K562 (cell line): ENCODE measurements at regions not wholly inside any gene's neighbourhood (a gene's known extent, or its start where the extent isn't known, plus 50 kb on each side); places are given as distances from the start of the nearest gene placed in this dataset.

Source experiments
- ATAC-seq: fragments of 200-7000 bp; cut with Tn5 transposase; 3 replicates; pipeline ENCODE4 v1.9.1; 2020; ENCODE audit warnings: moderate library complexity
- BruUV-seq: library from RNA; stranded (reverse); fragments of 400-500 nt; replicated peaks from 2 replicates; lab custom pipeline; 2021; lab: Mats Ljungman, UMichigan
- CTCF ChIA-PET: fragments of 300-600 bp; formaldehyde crosslinking; extraction: SDS; loops from one replicate; lab custom pipeline; 2021; ENCODE audit warnings: low intra/inter-chr PET ratio; lab: Yijun Ruan, JAX
- POLR2A ChIA-PET: fragments of 300-600, 350-650 bp; sonication (Branson Sonifier 250); formaldehyde crosslinking; extraction: SDS; loops from one replicate; lab custom pipeline; 2021; ENCODE audit warnings: antibody characterized with exemption, inconsistent platforms; lab: Yijun Ruan, JAX
- DNase-seq, 4 experiments: peaks; one replicate each; pipeline versions ENCODE4 v3.0.0 to v3.0.0-alpha.2; 2011 to 2018; ENCODE audit warnings: low spot score in 3 of 4, mixed read lengths in 3 of 4; ENCODE audit errors: extremely low read depth in 1 of 4
- FAIRE-seq: peaks from 2 replicates; lab custom pipeline; 2011; peaks lifted over from hg19 to GRCh38; lab: Jason Lieb, UNC
- H2AFZ ChIP-seq: 2 replicates; pipeline ENCODE4 v1.6.0; 2011; ENCODE audit warnings: low read depth, low read length, control low read depth, inconsistent platforms
- H3K27ac ChIP-seq: fragments of 200-600 bp; 3 replicates; pipeline ENCODE4 v1.8.0; 2011; ENCODE audit warnings: low read depth, mild to moderate bottlenecking, control low read depth, inconsistent platforms, low read length, moderate library complexity, mixed read lengths; ENCODE audit errors: extremely low read depth
- H3K27me3 ChIP-seq, 2 experiments: fragments of 300-600 bp in 1 of 2; 2 replicates in 1 of 2; 3 replicates in 1 of 2; pipeline versions ENCODE4 v1.6.0 to v1.8.0; 2011; ENCODE audit warnings: inconsistent platforms in 2 of 2, low read length in 2 of 2, mild to moderate bottlenecking in 1 of 2, mixed read lengths in 1 of 2, moderate library complexity in 1 of 2; ENCODE audit not compliant: control insufficient read depth in 2 of 2, insufficient read depth in 2 of 2
- H3K36me3 ChIP-seq: fragments of 300-600 bp; 3 replicates; pipeline ENCODE4 v1.8.0; 2011; ENCODE audit warnings: mild to moderate bottlenecking, low read length, inconsistent platforms; ENCODE audit not compliant: control insufficient read depth, insufficient read depth
- H3K4me1 ChIP-seq, 2 experiments: fragments of 200-600 bp in 1 of 2; replicated peaks in 1 of 2; 2 replicates in 1 of 2; 3 replicates in 1 of 2; pipeline versions ENCODE4 v1.5.1 to v1.8.0; 2011; ENCODE audit warnings: inconsistent platforms in 2 of 2, low read length in 2 of 2, mild to moderate bottlenecking in 1 of 2, mixed read lengths in 1 of 2, moderate library complexity in 1 of 2; ENCODE audit not compliant: control insufficient read depth in 2 of 2, insufficient read depth in 2 of 2
- H3K4me2 ChIP-seq: 2 replicates; pipeline ENCODE4 v1.6.1; 2011; ENCODE audit warnings: low read length, control low read depth, inconsistent platforms, mixed read lengths; ENCODE audit not compliant: insufficient read depth
- H3K4me3 ChIP-seq: fragments of 200-600 bp; sonication (generic), shearing (Covaris generic); 2 replicates; pipeline ENCODE4 v1.5.1; 2016; ENCODE audit warnings: control low read depth, inconsistent platforms
- H3K79me2 ChIP-seq: fragments of 200-600 bp; 3 replicates; pipeline ENCODE4 v1.8.0; 2011; ENCODE audit warnings: low read length, inconsistent platforms; ENCODE audit not compliant: control insufficient read depth, insufficient read depth
- H3K9ac ChIP-seq, 2 experiments: 2 replicates each; pipeline versions ENCODE4 v1.6.0 to v1.6.1; 2011; ENCODE audit warnings: low read depth in 2 of 2, low read length in 2 of 2, control low read depth in 1 of 2, inconsistent platforms in 1 of 2, mild to moderate bottlenecking in 1 of 2, mixed read lengths in 1 of 2; ENCODE audit not compliant: insufficient read depth in 1 of 2
- H3K9me1 ChIP-seq: one replicate; pipeline ENCODE4 v1.6.0; 2011; ENCODE audit warnings: inconsistent platforms, mild to moderate bottlenecking, low read length, moderate library complexity; ENCODE audit not compliant: control insufficient read depth, insufficient read depth
- H3K9me3 ChIP-seq: replicated peaks from 2 replicates; pipeline ENCODE4 v1.5.1; 2011; ENCODE audit warnings: low read depth, low read length, inconsistent platforms; ENCODE audit not compliant: control insufficient read depth, insufficient read depth
- H4K20me1 ChIP-seq: replicated peaks from 2 replicates; pipeline ENCODE4 v1.6.1; 2011; ENCODE audit warnings: low read length, inconsistent platforms, mixed read lengths; ENCODE audit not compliant: control insufficient read depth, insufficient read depth
- CLOCK ChIP-seq: fragments of 250-450 bp; sonication (Bioruptor Pico); IDR thresholded peaks from 2 replicates; pipeline ENCODE4 v1.4.0; 2020; ENCODE audit warnings: mild to moderate bottlenecking, moderate library complexity, borderline replicate concordance
- GABPB2 ChIP-seq: fragments of 250-450 bp; sonication (Bioruptor Pico); conservative IDR thresholded peaks from 2 replicates; pipeline ENCODE4 v1.5.1; 2021; ENCODE audit warnings: mild to moderate bottlenecking
- HDAC8 ChIP-seq: fragments of 450-650 bp; IDR thresholded peaks from 2 replicates; pipeline ENCODE4 v1.6.1; 2016; ENCODE audit warnings: mild to moderate bottlenecking, missing genetic modification characterization, moderate library complexity, missing compliant biosample characterization
- HNRNPLL ChIP-seq: fragments of 200-400 bp; formaldehyde crosslinking; IDR thresholded peaks from 2 replicates; pipeline ENCODE4 v1.6.1; 2017; ENCODE audit warnings: low read length, low read depth, mild to moderate bottlenecking; ENCODE audit not compliant: poor library complexity, severe bottlenecking
- SMARCA4 ChIP-seq: fragments of 450-650 bp; IDR thresholded peaks from 2 replicates; pipeline ENCODE4 v1.6.1; 2016
- TBP ChIP-seq: optimal IDR thresholded peaks from 2 replicates; pipeline ENCODE3; 2011; ENCODE audit warnings: low read depth, low read length, improper control_type of control experiment
- TCFL5 ChIP-seq: fragments of 250-450 bp; sonication (Bioruptor Pico); conservative IDR thresholded peaks from 2 replicates; pipeline ENCODE4 v1.6.1; 2021; ENCODE audit warnings: mild to moderate bottlenecking, moderate library complexity, matching md5 sums
- ZFP1 ChIP-seq: fragments of 450-650 bp; formaldehyde crosslinking; IDR thresholded peaks from 2 replicates; pipeline ENCODE4 v1.4.0; 2020; ENCODE audit warnings: mild to moderate bottlenecking, mixed read lengths
- ZNF316 ChIP-seq: fragments of 450-650 bp; IDR thresholded peaks from 2 replicates; pipeline ENCODE4 v1.6.1; 2016
- WGBS: fragments of 100-300 bp; shearing (Covaris generic); methylation state at CpG from one replicate; pipeline ENCODE4 v1.1.6; 2016; ENCODE audit warnings: low coverage, mixed read lengths; ENCODE audit not compliant: insufficient coverage; ENCODE audit errors: missing lambda C conversion rate; 5-methylcytosine and 5-hydroxymethylcytosine counted together
- in situ Hi-C: fragments of 300-500 bp; cut with MboI; formaldehyde crosslinking; loops from 4 replicates; pipeline ENCODE4 v1.15.0; 2018; ENCODE audit warnings: inconsistent platforms, mixed read lengths
- intact Hi-C: fragments of 100-400 bp; cut with micrococcal nuclease; formaldehyde crosslinking; loops from 2 replicates; pipeline ENCODE4 v1.14.2; 2022

DNA sequence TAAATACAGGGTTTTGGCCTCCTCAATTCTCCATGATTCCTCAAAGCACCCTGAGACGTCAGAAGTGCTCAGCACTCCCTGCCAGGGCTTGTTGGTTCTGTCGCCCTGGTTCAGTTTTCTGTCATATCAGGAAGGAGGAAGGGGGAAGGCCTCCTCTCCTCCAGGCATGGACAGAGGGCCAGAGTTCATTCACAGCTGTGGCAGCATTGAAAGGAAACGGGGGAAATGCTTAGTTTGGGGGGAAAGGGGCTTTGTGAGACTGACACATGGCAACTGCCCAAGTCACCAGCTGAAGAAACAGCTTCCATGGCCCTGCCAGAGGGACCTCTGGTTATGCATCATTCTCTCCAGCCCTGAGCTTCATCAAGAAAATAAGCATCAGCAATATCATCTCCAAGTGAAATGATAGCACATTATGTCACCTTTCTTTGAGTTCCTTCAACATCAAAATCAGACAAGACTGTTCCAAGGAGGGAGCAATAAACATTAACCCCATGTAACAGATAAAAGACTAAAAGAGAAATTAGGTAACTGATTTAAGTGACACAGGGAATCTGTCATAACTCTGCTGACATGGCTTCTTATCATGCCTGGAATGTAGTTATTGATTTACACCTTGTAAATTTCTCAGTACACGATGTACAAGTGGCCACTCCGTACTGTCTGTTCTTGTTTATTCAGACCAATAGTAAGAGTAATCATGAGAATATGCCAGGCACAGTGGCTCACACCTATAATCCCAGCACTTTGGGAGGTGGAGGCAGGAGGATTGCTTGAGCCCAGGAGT, 103.2 kb upstream of the SLC25A33 start:
- TF ChIP-seq TCFL5: no peak
- peak; percentile 19; the same call in 1 of the 2 replicates for TF ChIP-seq ZNF316

GRCh38 chr1:9437961-9438430, 101.3 kb upstream of the SLC25A33 start:
- Histone ChIP-seq H3K4me1 (peaks cover 5 to 7% of the 10 kb centered on the region in 2 experiments; a peak in 2 of 5 replicates), H3K27ac (no peak overlapping the region), H3K9me1 (no peaks in the 10 kb centered on the region), H3K4me2 (no peak overlapping the region), H3K4me3 (no peak overlapping the region), H3K9me3 (no peaks in the 10 kb centered on the region), H2AFZ (0 out of 2 replicates have a peak overlapping the region, but pooled peaks have one; percentile 5), H3K9ac (no peak overlapping the region), H4K20me1 (no peaks in the 10 kb centered on the region; the same call in 1 of the 2 replicates), H3K36me3 (no peaks in the 10 kb centered on the region), H3K79me2 (no peaks in the 10 kb centered on the region), H3K27me3 (peaks cover 34 to 66% of the 10 kb centered on the region in 2 experiments)
- POLR2A ChIA-PET: no interaction called here
- in situ Hi-C loops (no loop called here), intact Hi-C loops (no loop called here)
- CTCF ChIA-PET: no interaction called here
- 1% methylated on average over 14 of the region's 14 CpGs for WGBS
- ATAC-seq: no peak
- TF ChIP-seq TBP: no peak
- TF ChIP-seq HNRNPLL: no peak
- no peak for TF ChIP-seq ZFP1 (CRISPR knock-in tag)
- no peak for TF ChIP-seq SMARCA4
- TF ChIP-seq CLOCK (CRISPR knock-in tag): no peak
- no peak for TF ChIP-seq HDAC8 (tag)
- TF ChIP-seq GABPB2 (CRISPR knock-in tag): no peak
- no peak for FAIRE-seq
- DNase-seq: no peak
- BruUV-seq: no TSS peak

More for the DNA sequence above, 103.2 kb upstream of the SLC25A33 start:
- no peak for FAIRE-seq
- DNase-seq: no peak
- H3K4me2 ChIP-seq: no peak overlapping the region
- 3% methylated on average over 5 of the region's 5 CpGs for WGBS
- intact Hi-C loops (no loop called here), in situ Hi-C loops (no loop called here)
- H3K4me1 ChIP-seq: peaks cover 0 to 7% of the 10 kb centered on the region in 2 experiments; a peak in 1 of 5 replicates
- CTCF ChIA-PET: no interaction called here
- no TSS peak for BruUV-seq
- no peaks in the 10 kb centered on the region; the same call in 1 of the 2 replicates for H4K20me1 ChIP-seq
- H3K27me3 ChIP-seq: peaks cover 22 to 46% of the 10 kb centered on the region in 2 experiments; a peak in 4 of 5 replicates
- no peak for ATAC-seq
- POLR2A ChIA-PET: interaction anchor here (0.6 kb wide), 1 partner anchor 12 kb away, joined by 3 read pairs; no protein-coding TSS in a partner anchor
- H3K27ac ChIP-seq: no peak overlapping the region
- H3K9me3 ChIP-seq: no peaks in the 10 kb centered on the region
- H2AFZ ChIP-seq: no peak overlapping the region
- H3K36me3 ChIP-seq: no peaks in the 10 kb centered on the region
- no peaks in the 10 kb centered on the region for H3K79me2 ChIP-seq
- no peak overlapping the region for H3K4me3 ChIP-seq
- H3K9me1 ChIP-seq: no peaks in the 10 kb centered on the region
- no peak overlapping the region for H3K9ac ChIP-seq
